DOHH2 (cell line): ENCODE measurements at regions not wholly inside any gene's neighbourhood (a gene's known extent, or its start where the extent isn't known, plus 50 kb on each side); places are given as distances from the start of the nearest gene placed in this dataset.

Source experiments
- H3F3A ChIP-seq: fragments of 200-600 bp; sonication (generic), shearing (Covaris generic); 2 replicates; pipeline ENCODE4 v1.6.0; 2016; ENCODE audit warnings: antibody characterized with exemption, mild to moderate bottlenecking; ENCODE audit not compliant: control insufficient read depth, insufficient read depth
- H3K27ac ChIP-seq: fragments of 200-600 bp; sonication (generic); 2 replicates; pipeline ENCODE4 v1.5.1; 2014; ENCODE audit warnings: low read depth, mild to moderate bottlenecking, low read length, moderate library complexity
- H3K27me3 ChIP-seq: fragments of 200-600 bp; sonication (generic); 2 replicates; pipeline ENCODE4 v1.6.1; 2014; ENCODE audit warnings: mild to moderate bottlenecking, low read length, mixed read lengths; ENCODE audit not compliant: control insufficient read depth
- H3K36me3 ChIP-seq: fragments of 200-600 bp; sonication (generic); 2 replicates; pipeline ENCODE4 v1.6.1; 2014; ENCODE audit warnings: mild to moderate bottlenecking, low read length, moderate library complexity, mixed read lengths; ENCODE audit not compliant: control insufficient read depth
- H3K4me1 ChIP-seq: fragments of 200-600 bp; sonication (generic); 2 replicates; pipeline ENCODE4 v1.6.1; 2014; ENCODE audit warnings: mild to moderate bottlenecking, low read length, mixed read lengths; ENCODE audit not compliant: control insufficient read depth
- H3K4me2 ChIP-seq: fragments of 200-600 bp; sonication (generic); 2 replicates; pipeline ENCODE4 v1.6.0; 2014; ENCODE audit warnings: mild to moderate bottlenecking, low read length, moderate library complexity
- H3K4me3 ChIP-seq: fragments of 200-600 bp; sonication (generic); 2 replicates; pipeline ENCODE4 v1.5.1; 2014; ENCODE audit warnings: mild to moderate bottlenecking, low read length, mixed read lengths
- H3K79me2 ChIP-seq: fragments of 200-600 bp; sonication (generic); 2 replicates; pipeline ENCODE4 v1.6.1; 2014; ENCODE audit warnings: mild to moderate bottlenecking, low read length, mixed read lengths; ENCODE audit not compliant: control insufficient read depth
- H3K9me2 ChIP-seq: fragments of 200-600 bp; sonication (generic); replicated peaks from 2 replicates; pipeline ENCODE4 v1.6.1; 2014; ENCODE audit warnings: mild to moderate bottlenecking, low read length, mixed read lengths; ENCODE audit not compliant: control insufficient read depth
- H3K9me3 ChIP-seq: fragments of 200-600 bp; sonication (generic); 2 replicates; pipeline ENCODE4 v1.6.1; 2014; ENCODE audit warnings: antibody characterized with exemption, low read length, mixed read lengths; ENCODE audit not compliant: control insufficient read depth, insufficient read depth
- H4K20me1 ChIP-seq: fragments of 200-600 bp; sonication (generic); 2 replicates; pipeline ENCODE4 v1.6.0; 2014; ENCODE audit warnings: low read depth, mild to moderate bottlenecking, antibody characterized with exemption, low read length, moderate library complexity; ENCODE audit not compliant: control insufficient read depth, insufficient read depth
- CTCF ChIP-seq: fragments of 200-600 bp; sonication (generic); IDR thresholded peaks from one replicate; pipeline ENCODE4 v1.5.1; 2014; ENCODE audit warnings: antibody characterized with exemption, mild to moderate bottlenecking, low read depth, low read length; ENCODE audit not compliant: poor library complexity, severe bottlenecking
- EZH2phosphoT487 ChIP-seq: fragments of 200-600 bp; sonication (generic); IDR thresholded peaks from 2 replicates; pipeline ENCODE4 v1.6.1; 2017; ENCODE audit warnings: borderline replicate concordance, mild to moderate bottlenecking, antibody characterized with exemption, low read length, moderate library complexity, mixed read lengths

- Histone ChIP-seq H3K36me3 (no peaks in the 10 kb centered on the region), H3K9me2 (no peaks in the 10 kb centered on the region), H3K27ac (no peak overlapping the region), H3K4me1 (no peaks in the 10 kb centered on the region), H3K27me3 (no peaks in the 10 kb centered on the region), H3K79me2 (no peaks in the 10 kb centered on the region), H3K4me2 (no peak overlapping the region), H3K9me3 (no peaks in the 10 kb centered on the region), H3K4me3 (no peak overlapping the region), H4K20me1 (no peaks in the 10 kb centered on the region), H3F3A (no peaks in the 10 kb centered on the region)
- TF ChIP-seq CTCF (no peak), EZH2phosphoT487 (no peak)
Measured at GRCh38 chr1:228898582-228898992, 163.3 kb downstream of the RHOU start.

DNA sequence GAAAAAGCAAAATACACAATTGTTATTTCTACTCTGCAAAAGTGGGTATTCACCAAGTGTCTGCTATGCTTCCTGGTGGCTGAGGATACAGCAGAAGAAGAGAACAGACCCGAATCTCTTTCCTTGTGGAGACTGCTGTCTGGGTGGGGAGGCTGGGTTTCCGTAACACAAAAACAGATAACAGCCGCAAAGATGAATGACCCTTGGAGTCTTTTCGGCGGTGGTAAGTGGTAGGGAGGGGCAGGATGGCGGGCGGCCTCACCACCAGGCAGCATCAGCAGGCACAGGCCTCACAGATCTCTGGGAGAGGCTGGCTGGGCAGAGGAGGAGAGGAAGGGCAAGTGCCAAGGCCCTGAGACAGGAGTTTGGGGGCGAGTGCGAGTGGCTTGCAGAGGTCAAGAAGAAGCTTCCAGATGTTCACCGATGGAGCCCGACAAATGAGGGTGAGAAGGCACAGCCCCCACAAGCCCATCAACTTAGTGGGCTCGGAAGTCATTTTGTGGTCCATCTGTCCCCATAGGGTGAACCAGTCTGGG lies 164.2 kb downstream of the RHOU start:
- Histone ChIP-seq H3K9me3 (no peaks in the 10 kb centered on the region), H3K9me2 (no peaks in the 10 kb centered on the region), H4K20me1 (no peaks in the 10 kb centered on the region), H3K4me1 (no peaks in the 10 kb centered on the region), H3K36me3 (no peaks in the 10 kb centered on the region), H3K79me2 (no peaks in the 10 kb centered on the region), H3F3A (no peaks in the 10 kb centered on the region), H3K4me3 (no peak overlapping the region), H3K4me2 (no peak overlapping the region), H3K27ac (no peak overlapping the region), H3K27me3 (no peaks in the 10 kb centered on the region)
- TF ChIP-seq CTCF (no peak), EZH2phosphoT487 (no peak)

DNA sequence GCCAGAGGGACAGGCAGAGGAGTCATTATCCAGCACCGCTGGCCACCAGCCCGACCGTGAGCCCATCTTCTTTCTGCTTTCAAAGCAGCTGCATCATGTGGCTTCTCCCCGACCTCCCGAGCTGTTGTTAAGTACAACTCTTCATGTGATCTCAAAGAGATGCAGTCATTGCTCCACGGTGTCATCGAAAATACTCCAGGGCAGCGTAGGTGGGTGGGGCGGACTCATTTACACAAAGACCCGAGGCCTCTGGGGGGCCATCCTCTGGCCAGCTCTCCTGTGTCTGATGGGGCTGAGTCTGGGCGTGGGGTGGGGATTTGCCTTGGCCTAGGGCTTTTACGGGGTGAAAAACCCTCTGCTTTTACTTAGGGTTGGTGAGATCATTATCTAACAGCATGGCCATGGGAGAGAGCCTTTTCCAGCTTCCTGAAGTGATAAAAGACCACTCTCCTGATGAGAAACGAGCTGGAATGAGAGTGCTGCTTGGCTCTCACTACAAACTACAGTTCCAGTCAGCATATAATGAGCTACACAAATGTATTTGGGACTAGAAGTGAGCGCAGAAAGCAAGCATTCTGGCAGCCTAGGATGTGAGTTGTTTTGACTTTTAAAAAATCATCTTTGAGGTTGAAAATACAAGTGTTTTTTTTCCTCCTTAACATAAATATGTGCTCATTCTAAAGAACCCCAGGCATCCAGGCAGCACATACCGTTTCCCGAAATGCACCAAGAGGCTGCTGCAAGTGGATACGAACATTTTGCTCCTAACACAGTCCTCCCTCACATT lies 165.0 kb downstream of the RHOU start:
- Histone ChIP-seq H3K9me2 (no peaks in the 10 kb centered on the region), H3K4me2 (no peak overlapping the region), H3K4me3 (no peak overlapping the region), H3K4me1 (no peaks in the 10 kb centered on the region), H3K9me3 (no peaks in the 10 kb centered on the region), H3F3A (no peaks in the 10 kb centered on the region), H3K27ac (no peak overlapping the region), H3K79me2 (no peaks in the 10 kb centered on the region), H3K36me3 (no peaks in the 10 kb centered on the region), H3K27me3 (no peaks in the 10 kb centered on the region), H4K20me1 (no peaks in the 10 kb centered on the region)
- TF ChIP-seq EZH2phosphoT487 = no peak
- no peak for TF ChIP-seq CTCF
